SU-DHL-6 (cell line): ENCODE measurements at regions not wholly inside any gene's neighbourhood (a gene's known extent, or its start where the extent isn't known, plus 50 kb on each side); places are given as distances from the start of the nearest gene placed in this dataset.

Experiments used
- H2AFZ ChIP-seq: fragments of 200-600 bp; sonication (generic); 2 replicates; pipeline ENCODE4 v1.6.1; 2014; ENCODE audit warnings: low read depth, mild to moderate bottlenecking, moderate library complexity, mixed read lengths, antibody characterized with exemption, low read length; ENCODE audit not compliant: severe bottlenecking
- H3F3A ChIP-seq: fragments of 200-600 bp; shearing (Covaris generic); 2 replicates; pipeline ENCODE4 v1.6.0; 2016; ENCODE audit warnings: antibody characterized with exemption, mild to moderate bottlenecking; ENCODE audit not compliant: insufficient read depth
- H3K27ac ChIP-seq: fragments of 200-600 bp; sonication (generic); 2 replicates; pipeline ENCODE4 v1.5.1; 2016; ENCODE audit warnings: low read depth, mild to moderate bottlenecking, low read length, moderate library complexity, mixed read lengths
- H3K27me3 ChIP-seq: fragments of 200-600 bp; sonication (generic), shearing (Covaris generic); 2 replicates; pipeline ENCODE4 v1.6.0; 2014; ENCODE audit warnings: mild to moderate bottlenecking, low read length
- H3K36me3 ChIP-seq: fragments of 200-600 bp; sonication (generic); 2 replicates; pipeline ENCODE4 v1.6.1; 2014; ENCODE audit warnings: mild to moderate bottlenecking, low read length, mixed read lengths
- H3K4me2 ChIP-seq: fragments of 300-600, 200-600 bp; shearing (Covaris generic), sonication (generic); 2 replicates; pipeline ENCODE4 v1.6.0; 2014; ENCODE audit warnings: low read length, low read depth, mild to moderate bottlenecking; ENCODE audit not compliant: poor library complexity, severe bottlenecking
- H3K4me3 ChIP-seq: fragments of 200-600 bp; sonication (generic); 2 replicates; pipeline ENCODE4 v1.5.1; 2014; ENCODE audit warnings: antibody characterized with exemption, low read length, mild to moderate bottlenecking, mixed read lengths; ENCODE audit not compliant: insufficient read depth, poor library complexity, severe bottlenecking
- H3K79me2 ChIP-seq: fragments of 200-600 bp; sonication (generic); 2 replicates; pipeline ENCODE4 v1.6.1; 2014; ENCODE audit warnings: mild to moderate bottlenecking, low read length, moderate library complexity; ENCODE audit not compliant: insufficient read depth
- H3K9ac ChIP-seq: fragments of 200-600 bp; sonication (generic); 2 replicates; pipeline ENCODE4 v1.7.0; 2014; ENCODE audit warnings: mild to moderate bottlenecking, low read length
- H3K9me2 ChIP-seq: fragments of 200-600 bp; sonication (generic); replicated peaks from 2 replicates; pipeline ENCODE4 v1.6.1; 2014; ENCODE audit warnings: low read length; ENCODE audit not compliant: insufficient read depth
- H3K9me3 ChIP-seq: fragments of 200-600 bp; sonication (generic); 2 replicates; pipeline ENCODE4 v1.6.1; 2014; ENCODE audit warnings: low read length, mixed read lengths; ENCODE audit not compliant: insufficient read depth
- H4K20me1 ChIP-seq: fragments of 200-600 bp; sonication (generic); 2 replicates; pipeline ENCODE4 v1.6.1; 2014; ENCODE audit warnings: low read depth, mild to moderate bottlenecking, antibody characterized with exemption, low read length, moderate library complexity, mixed read lengths
- EZH2phosphoT487 ChIP-seq: fragments of 200-600 bp; sonication (generic), shearing (Covaris generic); conservative IDR thresholded peaks from 2 replicates; pipeline ENCODE4 v1.6.1; 2018; ENCODE audit warnings: mild to moderate bottlenecking, antibody characterized with exemption, low read length, moderate library complexity, mixed read lengths
- TF ChIP-seq, protein P1 (sequence below): fragments of 200-600 bp; sonication (generic); IDR thresholded peaks from one replicate; pipeline ENCODE4 v1.5.1; 2017; ENCODE audit warnings: antibody characterized with exemption, mild to moderate bottlenecking, low read length, moderate library complexity; ENCODE audit not compliant: insufficient read depth, poor library complexity, severe bottlenecking

DNA sequence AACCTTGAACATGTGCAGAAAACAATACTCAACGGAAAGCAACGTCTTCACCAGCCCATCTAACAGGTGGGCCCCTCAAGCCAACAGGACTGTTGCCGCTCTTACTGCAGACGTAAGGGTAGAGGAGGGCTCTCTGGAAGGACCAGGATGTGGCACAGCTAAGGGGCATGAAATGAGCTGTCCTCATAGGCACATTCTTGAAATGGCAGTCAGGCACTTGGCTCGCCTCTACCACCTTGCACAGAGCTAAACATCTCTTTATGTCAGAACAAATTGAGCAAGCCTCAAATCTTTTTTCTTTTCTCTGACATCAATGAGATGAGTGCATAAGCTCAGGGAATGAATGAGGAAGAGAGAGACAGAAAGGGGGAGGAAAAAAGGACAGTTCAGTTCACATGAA lies 86.4 kb upstream of the ESRRG start:
- Histone ChIP-seq H3K9ac (no peak overlapping the region), H3K79me2 (no peaks in the 10 kb centered on the region), H3K36me3 (no peaks in the 10 kb centered on the region), H3K4me3 (no peak overlapping the region), H3K9me3 (no peaks in the 10 kb centered on the region), H2AFZ (no peak overlapping the region), H3K27ac (no peak overlapping the region), H3K9me2 (no peaks in the 10 kb centered on the region), H3K4me2 (no peak overlapping the region), H4K20me1 (no peaks in the 10 kb centered on the region), H3K27me3 (no peaks in the 10 kb centered on the region), H3F3A (no peaks in the 10 kb centered on the region)
- no peak for TF ChIP-seq EZH2phosphoT487
- TF ChIP-seq, protein P1, sequence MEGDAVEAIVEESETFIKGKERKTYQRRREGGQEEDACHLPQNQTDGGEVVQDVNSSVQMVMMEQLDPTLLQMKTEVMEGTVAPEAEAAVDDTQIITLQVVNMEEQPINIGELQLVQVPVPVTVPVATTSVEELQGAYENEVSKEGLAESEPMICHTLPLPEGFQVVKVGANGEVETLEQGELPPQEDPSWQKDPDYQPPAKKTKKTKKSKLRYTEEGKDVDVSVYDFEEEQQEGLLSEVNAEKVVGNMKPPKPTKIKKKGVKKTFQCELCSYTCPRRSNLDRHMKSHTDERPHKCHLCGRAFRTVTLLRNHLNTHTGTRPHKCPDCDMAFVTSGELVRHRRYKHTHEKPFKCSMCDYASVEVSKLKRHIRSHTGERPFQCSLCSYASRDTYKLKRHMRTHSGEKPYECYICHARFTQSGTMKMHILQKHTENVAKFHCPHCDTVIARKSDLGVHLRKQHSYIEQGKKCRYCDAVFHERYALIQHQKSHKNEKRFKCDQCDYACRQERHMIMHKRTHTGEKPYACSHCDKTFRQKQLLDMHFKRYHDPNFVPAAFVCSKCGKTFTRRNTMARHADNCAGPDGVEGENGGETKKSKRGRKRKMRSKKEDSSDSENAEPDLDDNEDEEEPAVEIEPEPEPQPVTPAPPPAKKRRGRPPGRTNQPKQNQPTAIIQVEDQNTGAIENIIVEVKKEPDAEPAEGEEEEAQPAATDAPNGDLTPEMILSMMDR: no peak

DNA sequence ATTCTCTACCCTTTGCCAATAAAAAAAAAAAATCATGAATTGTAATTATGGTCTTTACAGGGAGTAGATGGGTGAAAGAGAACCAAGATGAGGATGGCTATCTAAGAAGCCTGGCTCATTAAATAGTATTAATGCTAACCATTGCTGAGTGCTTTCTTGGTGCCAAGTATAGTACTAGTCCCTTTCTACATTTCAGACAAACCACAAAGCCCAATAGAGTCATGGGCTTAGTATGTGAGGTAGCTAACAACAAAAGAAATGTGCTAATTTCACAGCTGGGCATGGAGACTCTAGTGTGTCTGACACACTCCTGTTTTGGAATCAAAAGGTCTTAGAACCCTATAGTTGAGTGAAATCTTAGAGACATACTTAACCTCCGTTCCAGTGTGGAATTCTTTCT lies 84.5 kb upstream of the ESRRG start:
- TF ChIP-seq EZH2phosphoT487: no peak
- TF ChIP-seq, protein P1: no peak
- no peaks in the 10 kb centered on the region for H3K9me2 ChIP-seq
- H2AFZ ChIP-seq: no peak overlapping the region
- H3K27ac ChIP-seq: no peak overlapping the region
- no peaks in the 10 kb centered on the region for H3K79me2 ChIP-seq
- no peak overlapping the region for H3K4me3 ChIP-seq
- H3K36me3 ChIP-seq: no peaks in the 10 kb centered on the region
- H3K9ac ChIP-seq: no peak overlapping the region
- no peaks in the 10 kb centered on the region for H4K20me1 ChIP-seq
- H3K9me3 ChIP-seq: no peaks in the 10 kb centered on the region
- H3K4me2 ChIP-seq: no peak overlapping the region
- H3F3A ChIP-seq: no peaks in the 10 kb centered on the region
- H3K27me3 ChIP-seq: no peaks in the 10 kb centered on the region

DNA sequence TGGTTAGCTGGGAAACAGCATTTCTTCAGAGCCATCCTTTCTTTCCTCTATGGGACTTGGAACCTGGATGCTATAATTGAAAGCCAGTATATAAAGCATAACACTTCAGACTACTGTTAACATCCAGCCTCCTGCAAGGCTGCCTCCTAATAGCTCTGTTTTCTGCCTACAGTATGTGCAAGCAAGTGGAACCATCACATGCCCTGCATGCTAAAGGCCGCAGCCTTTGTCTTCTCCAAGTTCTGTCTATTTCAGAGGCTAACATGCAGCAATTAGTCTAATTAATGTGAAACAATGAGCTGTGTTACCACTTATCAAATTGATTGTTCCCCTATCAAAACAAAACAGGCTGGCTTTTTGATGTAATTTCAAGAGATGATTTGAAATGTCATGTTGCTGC lies 82.7 kb upstream of the ESRRG start:
- Histone ChIP-seq H3K27me3 (no peaks in the 10 kb centered on the region), H3K27ac (no peak overlapping the region), H2AFZ (no peak overlapping the region)

More for the DNA sequence above, 82.7 kb upstream of the ESRRG start:
- TF ChIP-seq, protein P1: no peak
- TF ChIP-seq EZH2phosphoT487: no peak
- no peaks in the 10 kb centered on the region for H3K36me3 ChIP-seq
- no peak overlapping the region for H3K4me3 ChIP-seq
- H4K20me1 ChIP-seq: no peaks in the 10 kb centered on the region
- H3K9me3 ChIP-seq: no peaks in the 10 kb centered on the region
- no peak overlapping the region for H3K4me2 ChIP-seq
- no peaks in the 10 kb centered on the region for H3K9me2 ChIP-seq
- no peaks in the 10 kb centered on the region for H3K79me2 ChIP-seq
- no peak overlapping the region for H3K9ac ChIP-seq
- no peaks in the 10 kb centered on the region for H3F3A ChIP-seq
